Naive thymus-derived CD4-positive, alpha-beta T cell (primary cell): ENCODE measurements at regions not wholly inside any gene's neighbourhood (a gene's known extent, or its start where the extent isn't known, plus 50 kb on each side); places are given as distances from the start of the nearest gene placed in this dataset.

Experiments
- ATAC-seq: fragments of 150-1000 bp; cut with Tn5 transposase; 2 replicates; pipeline ENCODE4 v1.10.0; 2021; ENCODE audit warnings: mild to moderate bottlenecking, moderate library complexity
- CTCF ChIA-PET: fragments of 350-600 bp; sonication (Branson Sonifier 250); formaldehyde crosslinking; loops from one replicate; lab custom pipeline; 2021; ENCODE audit warnings: antibody characterized with exemption; lab: Charles Lee
- POLR2A ChIA-PET: fragments of 350-600 bp; sonication (Branson Sonifier 250); formaldehyde crosslinking; loops from one replicate; lab custom pipeline; 2021; ENCODE audit warnings: antibody characterized with exemption, inconsistent platforms; lab: Charles Lee
- DNase-seq, 9 donors: peaks; one replicate each; pipeline versions ENCODE4 v3.0.0 to v3.0.0-alpha.2; 2020 to 2022; ENCODE audit warnings: mixed read lengths in 1 of 9
- H3K27ac ChIP-seq: one replicate; pipeline ENCODE4 v1.7.0; 2013; ENCODE audit warnings: mild to moderate bottlenecking, low read depth, low read length, moderate library complexity
- H3K27me3 ChIP-seq, 2 donors: one replicate each; pipeline ENCODE4 v1.7.0; 2013; ENCODE audit warnings: low read length in 2 of 2, mild to moderate bottlenecking in 2 of 2, moderate library complexity in 2 of 2; ENCODE audit not compliant: control insufficient read depth in 2 of 2, insufficient read depth in 2 of 2
- H3K36me3 ChIP-seq, 3 experiments: 1 replicate in 2 of 3; 2 replicates in 1 of 3; pipeline ENCODE4 v1.7.0; 2013; ENCODE audit warnings: low read length in 3 of 3, mild to moderate bottlenecking in 3 of 3, moderate library complexity in 1 of 3; ENCODE audit not compliant: insufficient read depth in 3 of 3, control insufficient read depth in 2 of 3
- H3K4me1 ChIP-seq, 2 donors: one replicate each; pipeline ENCODE4 v1.7.0; 2013; ENCODE audit warnings: low read length in 2 of 2, mild to moderate bottlenecking in 2 of 2, moderate library complexity in 1 of 2; ENCODE audit not compliant: control insufficient read depth in 2 of 2, insufficient read depth in 2 of 2
- H3K4me3 ChIP-seq: 2 replicates; pipeline ENCODE4 v1.7.0; 2013; ENCODE audit warnings: mild to moderate bottlenecking, low read length
- H3K9me3 ChIP-seq, 3 experiments: 1 replicate in 2 of 3; 2 replicates in 1 of 3; pipeline ENCODE4 v1.7.0; 2013; ENCODE audit warnings: low read length in 3 of 3; ENCODE audit not compliant: control insufficient read depth in 2 of 3
- H3K27ac Mint-ChIP-seq, 9 donors: one replicate each; pipeline ENCODE4 v1.8.0; 2020 to 2022; ENCODE audit warnings: mixed read lengths in 9 of 9, mild to moderate bottlenecking in 8 of 9, moderate library complexity in 5 of 9, inconsistent platforms in 2 of 9
- H3K27me3 Mint-ChIP-seq, 5 donors: one replicate each; pipeline ENCODE4 v1.8.0; 2021 to 2022; ENCODE audit warnings: mixed read lengths in 5 of 5, mild to moderate bottlenecking in 1 of 5
- H3K36me3 Mint-ChIP-seq, 5 donors: one replicate each; pipeline ENCODE4 v1.8.0; 2020 to 2022; ENCODE audit warnings: mixed read lengths in 5 of 5, mild to moderate bottlenecking in 3 of 5, inconsistent platforms in 1 of 5
- H3K4me1 Mint-ChIP-seq, 7 donors: one replicate each; pipeline ENCODE4 v1.8.0; 2020 to 2022; ENCODE audit warnings: mixed read lengths in 7 of 7, mild to moderate bottlenecking in 3 of 7, inconsistent platforms in 1 of 7
- H3K4me3 Mint-ChIP-seq, 10 donors: one replicate each; pipeline ENCODE4 v1.8.0; 2020 to 2022; ENCODE audit warnings: mild to moderate bottlenecking in 10 of 10, mixed read lengths in 10 of 10, moderate library complexity in 6 of 10, inconsistent platforms in 2 of 10
- H3K9me3 Mint-ChIP-seq, 11 donors: one replicate each; pipeline ENCODE4 v1.8.0; 2020 to 2022; ENCODE audit warnings: mixed read lengths in 11 of 11, mild to moderate bottlenecking in 4 of 11, inconsistent platforms in 1 of 11, moderate library complexity in 1 of 11
- intact Hi-C, 2 donors: fragments of 100-400 bp; cut with micrococcal nuclease; formaldehyde crosslinking; loops; one replicate each; pipeline ENCODE4 v1.15.1; 2023

- H3K4me3 Mint-ChIP-seq = no peak overlapping the region
- POLR2A ChIA-PET = no interaction called here
These were observed 128.9 kb downstream of the NXNL2 start for GRCh38 chr9:88663771-88664419.

GRCh38 chr9:88664773-88665172 is 129.8 kb downstream of the NXNL2 start:
- CTCF ChIA-PET = no interaction called here
- no peaks in the 10 kb centered on the region for H3K4me1 ChIP-seq
- intact Hi-C loops = loop anchor here (5.0 to 10.0 kb wide), 2 partner anchors 338 to 340 kb away; no protein-coding TSS in a partner anchor

More at GRCh38 chr9:88663771-88664419, 128.9 kb downstream of the NXNL2 start:
- Mint-ChIP-seq H3K27me3 (peaks cover 5 to 23% (median 10%) of the 10 kb centered on the region in 5 donors), H3K4me1 (no peaks in the 10 kb centered on the region), H3K27ac (no peak overlapping the region), H3K36me3 (no peaks in the 10 kb centered on the region), H3K9me3 (peaks cover 0 to 4% (median 0%) of the 10 kb centered on the region in 11 donors)
- CTCF ChIA-PET = no interaction called here
- Histone ChIP-seq H3K27me3 (no peaks in the 10 kb centered on the region), H3K4me1 (no peaks in the 10 kb centered on the region), H3K9me3 (no peaks in the 10 kb centered on the region), H3K27ac (no peak overlapping the region), H3K4me3 (no peak overlapping the region), H3K36me3 (no peaks in the 10 kb centered on the region)
- intact Hi-C loops = loop anchor here (5.0 to 10.0 kb wide), 2 partner anchors 338 to 341 kb away; no protein-coding TSS in a partner anchor
- ATAC-seq (no peak), DNase-seq (no peak)

GRCh38 chr9:88672874-88673689 is 138.1 kb downstream of the NXNL2 start:
- H3K4me1 ChIP-seq = no peaks in the 10 kb centered on the region
- H3K36me3 ChIP-seq = no peaks in the 10 kb centered on the region
- Mint-ChIP-seq H3K36me3 (no peaks in the 10 kb centered on the region), H3K27me3 (peaks cover 0 to 13% (median 5%) of the 10 kb centered on the region in 5 donors), H3K4me1 (no peaks in the 10 kb centered on the region), H3K27ac (no peak overlapping the region), H3K4me3 (no peak overlapping the region), H3K9me3 (peaks cover 0 to 3% (median 0%) of the 10 kb centered on the region in 11 donors)
- no peak for DNase-seq
- ChIA-PET POLR2A (no interaction called here), CTCF (no interaction called here)
- no peak overlapping the region for H3K27ac ChIP-seq
- ATAC-seq = peak; percentile 36
- no peak overlapping the region for H3K4me3 ChIP-seq
- H3K9me3 ChIP-seq = no peaks in the 10 kb centered on the region
- intact Hi-C loops = no loop called here
- no peaks in the 10 kb centered on the region for H3K27me3 ChIP-seq

More at GRCh38 chr9:88664773-88665172, 129.8 kb downstream of the NXNL2 start:
- no peak overlapping the region for H3K27ac ChIP-seq
- H3K27ac Mint-ChIP-seq = no peak overlapping the region
- POLR2A ChIA-PET = no interaction called here
- no peak overlapping the region for H3K4me3 ChIP-seq
- H3K9me3 Mint-ChIP-seq = peaks cover 0 to 4% (median 0%) of the 10 kb centered on the region in 11 donors
- no peaks in the 10 kb centered on the region for H3K36me3 ChIP-seq
- H3K27me3 Mint-ChIP-seq = peaks cover 5 to 23% (median 10%) of the 10 kb centered on the region in 5 donors
- no peak overlapping the region for H3K4me3 Mint-ChIP-seq
- ATAC-seq (no peak), DNase-seq (no peak)
- no peaks in the 10 kb centered on the region for H3K27me3 ChIP-seq
- H3K36me3 Mint-ChIP-seq = no peaks in the 10 kb centered on the region
- H3K9me3 ChIP-seq = no peaks in the 10 kb centered on the region
- no peaks in the 10 kb centered on the region for H3K4me1 Mint-ChIP-seq

DNA sequence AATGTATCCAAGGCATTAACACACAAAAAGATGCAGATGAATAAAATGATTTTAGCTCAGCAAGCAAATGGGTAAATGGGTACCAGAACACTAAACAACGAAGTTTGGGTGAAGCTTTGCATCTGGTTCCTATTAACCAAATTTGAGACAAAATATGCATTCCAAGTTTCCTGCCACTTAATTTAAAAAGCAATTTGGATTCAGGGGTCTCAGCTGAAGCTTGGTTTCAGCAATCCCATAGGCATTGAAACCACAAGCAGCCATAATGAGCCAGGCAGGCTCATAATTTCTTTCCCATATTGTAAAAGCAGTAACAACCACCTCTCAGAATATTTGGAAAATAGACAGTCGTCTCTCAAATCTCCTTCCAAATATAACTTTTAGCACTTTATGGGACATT is 138.9 kb downstream of the NXNL2 start:
- Histone ChIP-seq H3K4me3 (no peak overlapping the region), H3K27me3 (no peaks in the 10 kb centered on the region), H3K27ac (no peak overlapping the region), H3K4me1 (no peaks in the 10 kb centered on the region), H3K36me3 (no peaks in the 10 kb centered on the region), H3K9me3 (no peaks in the 10 kb centered on the region)
- Mint-ChIP-seq H3K27me3 (peaks cover 0 to 13% (median 5%) of the 10 kb centered on the region in 5 donors), H3K4me1 (no peaks in the 10 kb centered on the region), H3K36me3 (no peaks in the 10 kb centered on the region), H3K27ac (no peak overlapping the region), H3K4me3 (no peak overlapping the region), H3K9me3 (peaks cover 0 to 3% (median 0%) of the 10 kb centered on the region in 11 donors)
- POLR2A ChIA-PET = interaction anchor here (0.7 kb wide), 1 partner anchor 400 kb away, joined by 3 read pairs; no protein-coding TSS in a partner anchor
- ATAC-seq = no peak
- intact Hi-C loops = no loop called here
- DNase-seq = no peak
- CTCF ChIA-PET = no interaction called here

DNA sequence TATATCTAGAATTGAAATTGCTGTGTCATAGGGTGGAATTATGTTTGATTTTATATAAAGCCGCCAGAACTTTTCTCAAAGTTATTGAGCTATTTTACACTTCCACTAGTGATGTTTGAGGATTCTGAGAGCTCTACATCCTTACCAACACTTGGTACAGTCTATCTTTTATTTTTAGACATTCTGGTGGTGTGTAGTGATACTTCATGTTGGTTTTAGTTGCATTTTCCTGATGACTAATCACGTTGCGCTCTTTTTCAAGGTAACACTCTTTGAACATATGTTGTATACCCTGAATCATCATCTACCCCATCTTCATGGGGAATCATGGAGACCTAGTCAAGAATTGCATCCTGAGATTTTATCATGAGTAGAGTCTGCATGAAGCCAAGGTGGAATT is 141.7 kb downstream of the NXNL2 start:
- Histone ChIP-seq H3K36me3 (no peaks in the 10 kb centered on the region), H3K9me3 (no peaks in the 10 kb centered on the region), H3K27ac (no peak overlapping the region), H3K27me3 (no peaks in the 10 kb centered on the region), H3K4me3 (no peak overlapping the region), H3K4me1 (no peaks in the 10 kb centered on the region)
- Mint-ChIP-seq H3K4me1 (peaks cover 0 to 3% (median 0%) of the 10 kb centered on the region in 7 donors), H3K27ac (no peak overlapping the region), H3K36me3 (no peaks in the 10 kb centered on the region), H3K27me3 (peaks cover 0 to 17% (median 5%) of the 10 kb centered on the region in 5 donors), H3K4me3 (no peak overlapping the region), H3K9me3 (peaks cover 0 to 2% (median 0%) of the 10 kb centered on the region in 11 donors)
- ATAC-seq (no peak), DNase-seq (no peak)
- ChIA-PET CTCF (no interaction called here), POLR2A (no interaction called here)
- intact Hi-C loops = no loop called here

DNA sequence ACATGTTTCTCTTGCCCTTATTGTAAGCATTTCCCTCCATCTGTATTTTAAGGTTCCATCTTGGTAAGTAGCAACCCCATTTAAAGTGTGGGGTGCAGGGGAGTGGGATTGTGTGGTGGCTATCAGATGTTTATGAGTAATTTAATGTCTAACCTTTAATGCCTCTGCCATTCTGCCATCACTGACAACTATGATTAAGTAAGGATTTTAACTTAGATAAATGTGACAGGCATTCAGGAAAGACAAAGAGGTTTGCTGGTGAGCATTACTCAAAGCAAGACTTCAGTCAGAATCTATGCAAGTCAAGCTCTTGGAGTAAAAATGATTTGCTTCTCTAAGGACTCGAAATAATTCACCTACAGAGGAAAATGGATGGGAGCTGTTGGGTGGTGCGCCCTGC is 143.0 kb downstream of the NXNL2 start:
- Mint-ChIP-seq H3K36me3 (no peaks in the 10 kb centered on the region), H3K4me1 (peaks cover 0 to 3% (median 0%) of the 10 kb centered on the region in 7 donors), H3K9me3 (peaks cover 0 to 2% (median 0%) of the 10 kb centered on the region in 11 donors), H3K27ac (no peak overlapping the region), H3K27me3 (peaks cover 0 to 17% (median 5%) of the 10 kb centered on the region in 5 donors), H3K4me3 (no peak overlapping the region)
- no peak overlapping the region for H3K27ac ChIP-seq
- CTCF ChIA-PET = no interaction called here
- intact Hi-C loops = no loop called here
- ATAC-seq (no peak), DNase-seq (no peak)
- no peaks in the 10 kb centered on the region for H3K36me3 ChIP-seq
- no peaks in the 10 kb centered on the region for H3K27me3 ChIP-seq
- no peaks in the 10 kb centered on the region for H3K9me3 ChIP-seq
- H3K4me1 ChIP-seq = no peaks in the 10 kb centered on the region
- H3K4me3 ChIP-seq = no peak overlapping the region
- POLR2A ChIA-PET = no interaction called here
